ENCODE measurements at regions not wholly inside any gene's neighbourhood (a gene's known extent, or its start where the extent isn't known, plus 50 kb on each side); places are given as distances from the start of the nearest gene placed in this dataset.

GRCh38 chr12:66932126-66932525, 253.2 kb upstream of the GRIP1 start:
- ATAC-seq (no peak), DNase-seq (no peak)
- Histone ChIP-seq H3K4me3 (no peak overlapping the region), H3K27ac (no peak overlapping the region), H3K36me3 (no peaks in the 10 kb centered on the region), H3K9me3 (no peaks in the 10 kb centered on the region), H3K4me1 (no peaks in the 10 kb centered on the region), H3K27me3 (ENCODE audit: low read depth) (no peaks in the 10 kb centered on the region)
- intact Hi-C loops (cut with DNase I), result no loop called here
- TF ChIP-seq CTCF (IDR thresholded peaks at IDR 0.05), result no peak

GRCh38 chr12:66934302-66935062, 255.6 kb upstream of the GRIP1 start:
- TF ChIP-seq CTCF (IDR thresholded peaks at IDR 0.05), result no peak
- no peaks in the 10 kb centered on the region for H3K4me1 ChIP-seq
- ATAC-seq (peak; percentile 61 to 72), DNase-seq (no peak)
- no peak overlapping the region for H3K27ac ChIP-seq
- no peaks in the 10 kb centered on the region for H3K36me3 ChIP-seq
- no peak overlapping the region for H3K4me3 ChIP-seq
- no peaks in the 10 kb centered on the region for H3K27me3 ChIP-seq (ENCODE audit: low read depth)
- no peaks in the 10 kb centered on the region for H3K9me3 ChIP-seq
- intact Hi-C loops (cut with DNase I), result no loop called here

GRCh38 chr12:66941150-66941549, 262.3 kb upstream of the GRIP1 start:
- Histone ChIP-seq H3K9me3 (no peaks in the 10 kb centered on the region), H3K27me3 (ENCODE audit: low read depth) (no peaks in the 10 kb centered on the region), H3K4me1 (no peaks in the 10 kb centered on the region), H3K4me3 (no peak overlapping the region), H3K36me3 (no peaks in the 10 kb centered on the region), H3K27ac (no peak overlapping the region)
- TF ChIP-seq CTCF (IDR thresholded peaks at IDR 0.05), result no peak
- DNase-seq (no peak), ATAC-seq (no peak)
- intact Hi-C loops (cut with DNase I), result no loop called here

- no peaks in the 10 kb centered on the region for H3K4me1 ChIP-seq
- no peak overlapping the region for H3K27ac ChIP-seq
- intact Hi-C loops (cut with DNase I), result no loop called here
- ATAC-seq, result no peak
- no peaks in the 10 kb centered on the region for H3K36me3 ChIP-seq
- no peaks in the 10 kb centered on the region for H3K27me3 ChIP-seq (ENCODE audit: low read depth)
- no peak for TF ChIP-seq CTCF (IDR thresholded peaks at IDR 0.05)
- no peak for DNase-seq
- H3K4me3 ChIP-seq, result no peak overlapping the region
- no peaks in the 10 kb centered on the region for H3K9me3 ChIP-seq
Observed at GRCh38 chr12:66942741-66943465, 264.0 kb upstream of the GRIP1 start.

- Histone ChIP-seq H3K9me3 (no peaks in the 10 kb centered on the region), H3K36me3 (no peaks in the 10 kb centered on the region), H3K4me1 (no peaks in the 10 kb centered on the region), H3K27ac (no peak overlapping the region), H3K27me3 (ENCODE audit: low read depth) (no peaks in the 10 kb centered on the region), H3K4me3 (no peak overlapping the region)
- DNase-seq (no peak), ATAC-seq (no peak)
- no peak for TF ChIP-seq CTCF (IDR thresholded peaks at IDR 0.05)
- intact Hi-C loops (cut with DNase I), result no loop called here
Observed at GRCh38 chr12:66944365-66944764, 265.5 kb upstream of the GRIP1 start.
